Dendritic cell treated with granulocyte-macrophage colony-stimulating factor and Interleukin-4, amounts not matched to agents 40 ng/mL and 50 ng/mL, for 4 days (primary cell): ENCODE measurements at regions not wholly inside any gene's neighbourhood (a gene's known extent, or its start where the extent isn't known, plus 50 kb on each side); places are given as distances from the start of the nearest gene placed in this dataset.
"Not testable (repeated sequence)": the region's sequence is repeated elsewhere in the genome, so short reads cannot be mapped to it uniquely, and the experiment has no call there.

Experiments used
- H3K27ac Mint-ChIP-seq: one replicate; pipeline ENCODE4 v1.8.0; 2022; ENCODE audit warnings: mild to moderate bottlenecking, mixed read lengths
- H3K27me3 Mint-ChIP-seq: one replicate; pipeline ENCODE4 v1.8.0; 2022; ENCODE audit warnings: mild to moderate bottlenecking, mixed read lengths
- H3K36me3 Mint-ChIP-seq: one replicate; pipeline ENCODE4 v1.8.0; 2022; ENCODE audit warnings: low read depth, mixed read lengths
- H3K4me1 Mint-ChIP-seq: one replicate; pipeline ENCODE4 v1.8.0; 2022; ENCODE audit warnings: low read depth, mixed read lengths
- H3K4me3 Mint-ChIP-seq: one replicate; pipeline ENCODE4 v1.8.0; 2022; ENCODE audit warnings: mild to moderate bottlenecking, moderate library complexity, mixed read lengths
- H3K9me3 Mint-ChIP-seq: one replicate; pipeline ENCODE4 v1.8.0; 2022; ENCODE audit warnings: mixed read lengths
- intact Hi-C: fragments of 100-400 bp; cut with micrococcal nuclease; formaldehyde crosslinking; loops from one replicate; pipeline ENCODE4 v1.15.0; 2022

- Mint-ChIP-seq H3K36me3 (no peaks in the 10 kb centered on the region), H3K27ac (no peak overlapping the region), H3K4me1 (no peaks in the 10 kb centered on the region), H3K9me3 (no peaks in the 10 kb centered on the region), H3K4me3 (no peak overlapping the region), H3K27me3 (no peaks in the 10 kb centered on the region)
- intact Hi-C loops = no loop called here
Measured at GRCh38 chr20:19047951-19048296, 164.5 kb upstream of the SLC24A3 start.

GRCh38 chr20:19048995-19049501 is 163.4 kb upstream of the SLC24A3 start:
- H3K4me3 Mint-ChIP-seq = no peak overlapping the region
- no peaks in the 10 kb centered on the region for H3K4me1 Mint-ChIP-seq
- no peaks in the 10 kb centered on the region for H3K9me3 Mint-ChIP-seq
- H3K27ac Mint-ChIP-seq = no peak overlapping the region
- H3K27me3 Mint-ChIP-seq = no peaks in the 10 kb centered on the region
- intact Hi-C loops = no loop called here
- no peaks in the 10 kb centered on the region for H3K36me3 Mint-ChIP-seq

GRCh38 chr20:19049514-19049913 is 162.9 kb upstream of the SLC24A3 start:
- Mint-ChIP-seq H3K36me3 (no peaks in the 10 kb centered on the region), H3K27ac (no peak overlapping the region)
- intact Hi-C loops = no loop called here

GRCh38 chr20:19056909-19057308 is 155.5 kb upstream of the SLC24A3 start:
- Mint-ChIP-seq H3K27me3 (no peaks in the 10 kb centered on the region), H3K4me3 (no peak overlapping the region), H3K27ac (no peak overlapping the region), H3K9me3 (peaks cover 30% of the 10 kb centered on the region), H3K36me3 (no peaks in the 10 kb centered on the region), H3K4me1 (no peaks in the 10 kb centered on the region)
- intact Hi-C loops = no loop called here

More at GRCh38 chr20:19049514-19049913, 162.9 kb upstream of the SLC24A3 start:
- no peaks in the 10 kb centered on the region for H3K4me1 Mint-ChIP-seq
- H3K27me3 Mint-ChIP-seq = no peaks in the 10 kb centered on the region
- no peak overlapping the region for H3K4me3 Mint-ChIP-seq
- no peaks in the 10 kb centered on the region for H3K9me3 Mint-ChIP-seq

- intact Hi-C loops, H3K36me3 Mint-ChIP-seq, H3K27ac Mint-ChIP-seq, H3K27me3 Mint-ChIP-seq, H3K4me3 Mint-ChIP-seq, H3K4me1 Mint-ChIP-seq: not testable (repeated sequence)
- H3K9me3 Mint-ChIP-seq = peaks cover 63% of the 10 kb centered on the region
Measured at GRCh38 chr20:19064788-19065187, 147.7 kb upstream of the SLC24A3 start.

- no peak overlapping the region for H3K4me3 Mint-ChIP-seq
- H3K36me3 Mint-ChIP-seq = no peaks in the 10 kb centered on the region
- H3K27me3 Mint-ChIP-seq = no peaks in the 10 kb centered on the region
- H3K27ac Mint-ChIP-seq = no peak overlapping the region
- intact Hi-C loops = no loop called here
- peaks cover 38% of the 10 kb centered on the region for H3K9me3 Mint-ChIP-seq
- H3K4me1 Mint-ChIP-seq = peaks cover 13% of the 10 kb centered on the region
Measured at GRCh38 chr20:19067986-19068385, 144.5 kb upstream of the SLC24A3 start.

GRCh38 chr20:19070026-19070425 is 142.4 kb upstream of the SLC24A3 start:
- intact Hi-C loops = no loop called here
- Mint-ChIP-seq H3K4me3 (no peak overlapping the region), H3K27ac (no peak overlapping the region), H3K27me3 (no peaks in the 10 kb centered on the region), H3K36me3 (no peaks in the 10 kb centered on the region), H3K9me3 (peaks cover 18% of the 10 kb centered on the region), H3K4me1 (peaks cover 22% of the 10 kb centered on the region)

- Mint-ChIP-seq H3K36me3 (no peaks in the 10 kb centered on the region), H3K9me3 (peaks cover 10% of the 10 kb centered on the region), H3K4me3 (no peak overlapping the region), H3K27ac (no peak overlapping the region), H3K4me1 (peaks cover 30% of the 10 kb centered on the region), H3K27me3 (no peaks in the 10 kb centered on the region)
- intact Hi-C loops = no loop called here
Measured at GRCh38 chr20:19070681-19071445, 141.6 kb upstream of the SLC24A3 start.

GRCh38 chr20:19071446-19071725 is 141.1 kb upstream of the SLC24A3 start:
- Mint-ChIP-seq H3K36me3 (no peaks in the 10 kb centered on the region), H3K27me3 (no peaks in the 10 kb centered on the region), H3K4me3 (no peak overlapping the region), H3K27ac (no peak overlapping the region), H3K4me1 (peaks cover 35% of the 10 kb centered on the region), H3K9me3 (peaks cover 4% of the 10 kb centered on the region)
- intact Hi-C loops = no loop called here

- Mint-ChIP-seq H3K27ac (no peak overlapping the region), H3K27me3 (no peaks in the 10 kb centered on the region), H3K4me1 (peaks cover 35% of the 10 kb centered on the region), H3K36me3 (no peaks in the 10 kb centered on the region), H3K4me3 (no peak overlapping the region), H3K9me3 (no peaks in the 10 kb centered on the region)
- intact Hi-C loops = no loop called here
Measured at GRCh38 chr20:19071902-19072498, 140.4 kb upstream of the SLC24A3 start.

- peaks cover 41% of the 10 kb centered on the region for H3K4me1 Mint-ChIP-seq
- H3K27ac Mint-ChIP-seq = no peak overlapping the region
- intact Hi-C loops = no loop called here
- no peaks in the 10 kb centered on the region for H3K27me3 Mint-ChIP-seq
- no peaks in the 10 kb centered on the region for H3K36me3 Mint-ChIP-seq
- H3K9me3 Mint-ChIP-seq = no peaks in the 10 kb centered on the region
- no peak overlapping the region for H3K4me3 Mint-ChIP-seq
Measured at GRCh38 chr20:19072988-19073387, 139.5 kb upstream of the SLC24A3 start.

GRCh38 chr20:19073584-19074218 is 138.7 kb upstream of the SLC24A3 start:
- H3K27ac Mint-ChIP-seq = no peak overlapping the region
- no peaks in the 10 kb centered on the region for H3K36me3 Mint-ChIP-seq
- H3K27me3 Mint-ChIP-seq = no peaks in the 10 kb centered on the region
- intact Hi-C loops = no loop called here
- H3K4me3 Mint-ChIP-seq = no peak overlapping the region
- H3K4me1 Mint-ChIP-seq = peaks cover 41% of the 10 kb centered on the region
- H3K9me3 Mint-ChIP-seq = no peaks in the 10 kb centered on the region

GRCh38 chr20:19074356-19074755 is 138.1 kb upstream of the SLC24A3 start:
- no peaks in the 10 kb centered on the region for H3K36me3 Mint-ChIP-seq
- H3K9me3 Mint-ChIP-seq = no peaks in the 10 kb centered on the region
- peaks cover 41% of the 10 kb centered on the region for H3K4me1 Mint-ChIP-seq
- H3K27ac Mint-ChIP-seq = no peak overlapping the region
- no peak overlapping the region for H3K4me3 Mint-ChIP-seq
- no peaks in the 10 kb centered on the region for H3K27me3 Mint-ChIP-seq
- intact Hi-C loops = no loop called here

- Mint-ChIP-seq H3K4me3 (no peak overlapping the region), H3K9me3 (no peaks in the 10 kb centered on the region), H3K4me1 (peaks cover 41% of the 10 kb centered on the region), H3K36me3 (no peaks in the 10 kb centered on the region), H3K27me3 (no peaks in the 10 kb centered on the region), H3K27ac (no peak overlapping the region)
- intact Hi-C loops = no loop called here
Measured at GRCh38 chr20:19074828-19075516, 137.5 kb upstream of the SLC24A3 start.
